MG63 (cell line): ENCODE measurements at regions not wholly inside any gene's neighbourhood (a gene's known extent, or its start where the extent isn't known, plus 50 kb on each side); places are given as distances from the start of the nearest gene placed in this dataset.
A peak's percentile ranks its signal among the peaks of the same experiment; 100 is the strongest.
"Not testable (repeated sequence)": the region's sequence is repeated elsewhere in the genome, so short reads cannot be mapped to it uniquely, and the experiment has no call there.

Experiments
- DNase-seq: peaks from one replicate; pipeline ENCODE4 v3.0.0-alpha.2; 2020
- H3K27me3 ChIP-seq: fragments of 250-450 bp; sonication (Bioruptor Pico); 2 replicates; pipeline ENCODE4 v1.5.1; 2020; ENCODE audit warnings: mild to moderate bottlenecking, moderate library complexity
- H3K36me3 ChIP-seq: fragments of 250-450 bp; sonication (Bioruptor Pico); 2 replicates; pipeline ENCODE4 v1.5.1; 2020; ENCODE audit warnings: mild to moderate bottlenecking, moderate library complexity
- H3K4me3 ChIP-seq: fragments of 250-450 bp; sonication (Bioruptor Pico); 2 replicates; pipeline ENCODE4 v1.5.1; 2020; ENCODE audit warnings: mild to moderate bottlenecking, moderate library complexity
- H3K9me3 ChIP-seq: fragments of 250-450 bp; sonication (Bioruptor Pico); 2 replicates; pipeline ENCODE4 v1.5.1; 2020; ENCODE audit warnings: mild to moderate bottlenecking, moderate library complexity

GRCh38 chr4:27075603-27076002, 215.0 kb downstream of the STIM2 start:
- H3K9me3 ChIP-seq, H3K27me3 ChIP-seq, H3K36me3 ChIP-seq, DNase-seq, H3K4me3 ChIP-seq: not testable (repeated sequence)

DNA sequence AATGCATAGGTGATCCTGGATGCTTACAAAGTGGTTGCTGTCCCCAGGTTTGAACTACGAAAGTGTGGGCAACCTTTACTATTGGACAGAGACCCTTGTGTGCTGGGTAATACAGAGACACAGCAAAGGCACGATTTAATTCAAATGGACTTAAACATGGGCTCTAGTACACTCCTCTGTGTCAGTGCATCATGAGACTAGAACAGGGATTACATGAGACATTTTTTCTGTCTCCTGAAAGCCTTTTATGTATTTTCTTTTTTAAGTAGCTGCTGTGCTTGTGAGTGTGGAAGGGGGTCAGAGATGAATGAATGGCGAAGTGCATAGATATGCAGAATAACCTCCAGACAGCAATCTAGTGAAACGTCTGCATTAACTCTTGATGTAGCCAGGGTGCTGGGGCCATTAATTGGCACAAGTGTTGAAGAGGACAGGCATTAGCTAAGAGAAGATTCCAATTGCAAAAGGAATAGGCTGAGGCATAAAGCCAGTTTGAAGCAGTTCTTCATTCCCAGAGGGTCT, 218.4 kb downstream of the STIM2 start:
- H3K4me3 ChIP-seq, result no peak overlapping the region
- H3K27me3 ChIP-seq, result no peaks in the 10 kb centered on the region
- H3K9me3 ChIP-seq, result no peaks in the 10 kb centered on the region
- H3K36me3 ChIP-seq, result no peaks in the 10 kb centered on the region
- no peak for DNase-seq

DNA sequence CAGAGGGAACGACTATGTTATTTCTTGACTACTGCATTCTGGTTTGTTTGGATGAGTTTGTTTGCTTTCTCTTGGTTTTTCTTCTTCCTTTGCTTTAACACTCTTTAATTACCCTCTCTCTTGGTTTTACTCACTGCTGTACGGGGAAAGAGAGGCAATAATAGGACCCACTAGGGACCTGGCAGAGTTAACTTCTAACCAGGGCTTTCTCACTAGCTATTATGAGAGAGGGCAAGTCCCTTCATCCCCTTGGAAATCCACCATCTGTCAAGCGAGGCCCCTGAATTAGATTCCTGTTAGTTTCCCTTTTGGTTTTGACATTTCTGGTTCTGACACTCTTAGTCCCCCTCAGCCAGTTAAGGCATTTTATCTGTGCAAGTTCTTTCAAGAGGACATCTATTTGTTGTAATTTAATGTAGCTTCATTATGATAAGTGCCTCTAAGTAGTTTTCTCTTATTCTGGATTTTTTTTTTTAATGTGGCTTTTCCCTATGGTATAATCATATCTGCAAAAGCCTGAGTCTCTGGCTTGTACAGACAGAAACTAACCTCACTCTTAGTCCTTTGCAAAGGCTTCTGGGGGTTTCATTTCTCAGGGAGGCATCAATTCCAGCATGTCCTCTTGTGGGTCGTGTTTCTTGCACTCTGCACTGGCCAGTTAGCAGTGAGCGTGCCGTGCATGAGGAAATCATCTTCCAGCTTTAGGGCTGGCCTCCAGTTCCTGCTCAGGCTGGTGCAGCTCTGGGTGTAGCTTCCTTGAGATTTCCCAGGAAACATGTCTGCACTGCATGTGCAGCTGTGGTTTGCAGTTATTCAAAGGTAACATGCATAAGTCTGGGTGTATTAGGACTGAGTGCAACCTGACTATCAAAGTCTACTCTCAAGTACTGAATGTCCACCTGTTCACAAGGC, 221.3 kb downstream of the STIM2 start:
- H3K36me3 ChIP-seq, result no peaks in the 10 kb centered on the region
- H3K9me3 ChIP-seq, result no peaks in the 10 kb centered on the region
- H3K4me3 ChIP-seq, result no peak overlapping the region
- no peaks in the 10 kb centered on the region for H3K27me3 ChIP-seq
- no peak for DNase-seq

- Histone ChIP-seq H3K27me3 (no peaks in the 10 kb centered on the region), H3K4me3 (no peak overlapping the region), H3K36me3 (no peaks in the 10 kb centered on the region), H3K9me3 (no peaks in the 10 kb centered on the region)
- no peak for DNase-seq
These were observed 222.1 kb downstream of the STIM2 start for GRCh38 chr4:27082776-27083175.

- peak; percentile 8 for DNase-seq
- no peaks in the 10 kb centered on the region for H3K27me3 ChIP-seq
- H3K4me3 ChIP-seq, result no peak overlapping the region
- no peaks in the 10 kb centered on the region for H3K9me3 ChIP-seq
- no peaks in the 10 kb centered on the region for H3K36me3 ChIP-seq
These were observed 224.2 kb downstream of the STIM2 start for GRCh38 chr4:27084685-27085361.

DNA sequence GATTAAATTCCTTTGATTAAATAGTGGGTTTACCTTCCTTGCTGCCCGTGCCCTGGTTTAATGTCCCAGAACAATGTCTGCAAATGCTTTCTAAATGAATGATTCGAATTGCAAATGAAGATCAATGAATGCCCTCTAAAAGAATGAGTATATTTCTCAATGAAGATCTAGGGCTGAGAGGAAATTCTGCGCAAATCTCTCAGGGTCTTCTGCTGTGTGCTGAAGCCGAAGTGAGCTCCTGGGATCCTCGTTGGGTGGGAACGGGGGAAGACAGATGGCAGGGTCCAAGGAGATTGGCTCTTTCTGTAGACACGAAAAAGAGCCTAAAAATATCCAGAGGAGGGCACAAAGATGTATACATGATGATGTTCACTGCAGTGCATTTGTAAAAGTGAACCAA, 224.8 kb downstream of the STIM2 start:
- Histone ChIP-seq H3K36me3 (no peaks in the 10 kb centered on the region), H3K4me3 (no peak overlapping the region), H3K9me3 (no peaks in the 10 kb centered on the region), H3K27me3 (no peaks in the 10 kb centered on the region)
- DNase-seq, result no peak

GRCh38 chr4:27087306-27088045, 226.8 kb downstream of the STIM2 start:
- Histone ChIP-seq H3K27me3 (no peaks in the 10 kb centered on the region), H3K36me3 (no peaks in the 10 kb centered on the region), H3K9me3 (no peaks in the 10 kb centered on the region), H3K4me3 (no peak overlapping the region)
- no peak for DNase-seq

- Histone ChIP-seq H3K27me3 (no peaks in the 10 kb centered on the region), H3K9me3 (no peaks in the 10 kb centered on the region), H3K4me3 (no peak overlapping the region), H3K36me3 (no peaks in the 10 kb centered on the region)
- DNase-seq, result no peak
These were observed 227.8 kb downstream of the STIM2 start for GRCh38 chr4:27088491-27088890.

DNA sequence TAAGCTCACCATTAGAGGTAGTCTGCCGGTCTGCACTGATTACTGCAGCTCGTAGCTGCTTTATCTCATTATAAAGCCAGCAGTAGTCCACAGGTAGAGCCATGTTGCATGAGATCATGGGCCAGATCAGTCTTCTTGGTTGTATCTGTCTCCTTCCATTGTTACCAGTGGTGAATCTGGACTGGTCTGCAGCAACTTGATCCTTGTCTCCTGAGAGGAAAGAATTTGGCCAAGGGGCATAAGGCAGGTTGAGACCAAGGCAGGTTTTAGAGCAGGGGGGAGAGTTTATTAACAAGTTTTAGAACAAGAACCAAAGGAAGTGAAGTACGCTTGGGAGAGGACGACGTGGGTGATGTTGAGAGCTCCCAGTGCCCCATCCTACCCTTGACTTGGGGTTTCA, 228.5 kb downstream of the STIM2 start:
- DNase-seq, result no peak
- no peaks in the 10 kb centered on the region for H3K36me3 ChIP-seq
- H3K4me3 ChIP-seq, result no peak overlapping the region
- no peaks in the 10 kb centered on the region for H3K9me3 ChIP-seq
- no peaks in the 10 kb centered on the region for H3K27me3 ChIP-seq

DNA sequence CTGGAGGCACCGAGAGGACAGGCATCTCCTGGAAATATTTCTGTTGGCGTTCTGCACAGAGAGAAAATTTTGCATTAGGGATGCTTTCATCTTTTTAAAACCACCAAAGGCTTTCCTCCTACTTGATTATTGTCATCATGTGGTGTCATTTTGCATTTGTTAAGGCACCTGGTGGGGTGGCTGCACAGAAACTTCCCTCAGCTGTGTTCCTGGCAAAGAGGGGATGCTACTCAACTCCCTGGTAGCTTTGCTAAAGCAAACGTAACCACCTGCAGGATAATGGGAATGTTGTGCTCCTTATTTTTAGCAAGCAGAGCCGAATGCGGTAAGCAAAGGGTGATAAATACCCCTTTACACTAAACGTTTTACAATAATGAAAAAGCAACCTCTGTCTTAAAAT, 229.8 kb downstream of the STIM2 start:
- H3K36me3 ChIP-seq, result no peaks in the 10 kb centered on the region
- H3K4me3 ChIP-seq, result no peak overlapping the region
- no peaks in the 10 kb centered on the region for H3K9me3 ChIP-seq
- DNase-seq, result no peak
- H3K27me3 ChIP-seq, result no peaks in the 10 kb centered on the region

DNA sequence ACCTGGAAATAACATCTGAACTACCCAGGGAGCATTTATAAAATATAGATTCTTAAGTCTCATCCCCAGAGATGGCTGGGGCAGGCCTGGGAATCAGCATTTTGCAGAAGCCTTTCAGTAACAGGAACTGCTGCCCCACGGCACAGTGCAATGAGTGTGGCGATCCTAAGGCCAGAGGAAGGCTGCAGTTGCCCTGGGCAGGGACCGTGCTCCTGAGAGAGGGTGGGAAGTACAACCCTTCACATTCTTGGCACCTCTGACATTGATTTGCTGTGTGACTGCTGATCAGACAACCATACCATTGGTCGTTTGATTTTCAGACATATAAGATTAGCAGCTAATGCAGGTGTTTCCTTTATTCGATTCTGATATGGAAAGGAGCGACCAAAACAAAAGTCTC, 233.6 kb downstream of the STIM2 start:
- no peak for DNase-seq
- no peak overlapping the region for H3K4me3 ChIP-seq
- H3K27me3 ChIP-seq, result no peaks in the 10 kb centered on the region
- H3K9me3 ChIP-seq, result no peaks in the 10 kb centered on the region
- no peaks in the 10 kb centered on the region for H3K36me3 ChIP-seq

- no peak overlapping the region for H3K4me3 ChIP-seq
- DNase-seq, result no peak
- no peaks in the 10 kb centered on the region for H3K36me3 ChIP-seq
- no peaks in the 10 kb centered on the region for H3K9me3 ChIP-seq
- no peaks in the 10 kb centered on the region for H3K27me3 ChIP-seq
These were observed 234.1 kb downstream of the STIM2 start for GRCh38 chr4:27094783-27095182.

DNA sequence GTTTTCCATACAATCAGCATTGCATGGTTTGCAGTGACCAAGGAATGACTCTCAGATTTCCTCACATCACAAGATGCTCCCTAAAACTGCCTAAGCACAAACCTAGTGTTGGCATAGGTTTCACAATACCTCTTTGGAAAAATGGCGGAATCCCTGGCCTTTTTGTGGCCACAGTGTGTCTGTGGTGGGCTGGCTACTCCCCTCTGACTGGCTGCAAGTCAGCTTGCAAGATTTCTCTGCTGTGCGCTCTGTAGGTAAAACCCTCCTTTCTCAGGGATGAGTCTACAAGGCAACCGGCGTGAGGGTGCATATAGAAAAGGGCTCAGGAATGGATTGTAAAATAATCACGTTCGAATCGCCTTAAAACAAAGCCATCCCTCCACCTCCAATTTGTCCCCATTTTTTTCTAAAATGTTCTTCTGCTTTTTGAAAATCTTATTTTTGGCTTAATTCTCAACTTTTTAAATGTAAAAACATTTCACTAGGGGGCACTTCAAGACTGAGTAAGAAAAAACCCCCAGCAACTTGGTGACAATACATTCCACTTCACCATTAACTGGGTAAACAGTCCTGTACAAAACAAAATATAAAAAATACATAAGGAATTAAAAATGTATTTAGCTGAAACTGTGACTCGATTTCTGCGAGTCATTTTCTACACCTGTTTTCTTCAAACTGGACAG, 235.6 kb downstream of the STIM2 start:
- Histone ChIP-seq H3K27me3 (no peaks in the 10 kb centered on the region), H3K36me3 (no peaks in the 10 kb centered on the region), H3K4me3 (no peak overlapping the region), H3K9me3 (no peaks in the 10 kb centered on the region)
- no peak for DNase-seq

DNA sequence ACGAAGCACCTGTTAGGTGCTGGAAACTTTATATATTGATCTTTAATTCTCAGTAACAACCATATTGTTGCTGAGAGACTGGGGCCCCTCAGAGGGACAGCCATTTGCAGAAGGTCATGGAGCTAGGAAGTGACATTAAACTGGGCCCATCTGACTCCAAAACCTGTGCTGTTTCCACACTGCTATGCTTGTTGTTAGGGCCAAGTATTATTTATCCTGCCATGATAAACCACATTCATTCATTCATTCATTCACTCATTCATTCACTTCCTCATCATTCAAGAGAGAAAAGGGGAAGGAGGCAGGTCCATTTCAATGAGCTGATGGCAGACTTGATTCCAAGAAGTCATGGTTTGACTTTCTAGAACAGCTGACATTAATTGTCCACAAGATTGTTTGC, 237.4 kb downstream of the STIM2 start:
- H3K27me3 ChIP-seq, result no peaks in the 10 kb centered on the region
- no peaks in the 10 kb centered on the region for H3K9me3 ChIP-seq
- H3K36me3 ChIP-seq, result no peaks in the 10 kb centered on the region
- no peak overlapping the region for H3K4me3 ChIP-seq
- no peak for DNase-seq

- no peak overlapping the region for H3K4me3 ChIP-seq
- no peak for DNase-seq
- no peaks in the 10 kb centered on the region for H3K9me3 ChIP-seq
- no peaks in the 10 kb centered on the region for H3K27me3 ChIP-seq
- no peaks in the 10 kb centered on the region for H3K36me3 ChIP-seq
These were observed 240.1 kb downstream of the STIM2 start for GRCh38 chr4:27100713-27101112.

- Histone ChIP-seq H3K36me3 (no peaks in the 10 kb centered on the region), H3K4me3 (no peak overlapping the region), H3K27me3 (no peaks in the 10 kb centered on the region), H3K9me3 (no peaks in the 10 kb centered on the region)
- no peak for DNase-seq
These were observed 240.5 kb downstream of the STIM2 start for GRCh38 chr4:27101126-27101525.

GRCh38 chr4:27101561-27101960, 240.9 kb downstream of the STIM2 start:
- H3K27me3 ChIP-seq, result no peaks in the 10 kb centered on the region
- H3K9me3 ChIP-seq, result no peaks in the 10 kb centered on the region
- H3K36me3 ChIP-seq, result no peaks in the 10 kb centered on the region
- DNase-seq, result no peak
- no peak overlapping the region for H3K4me3 ChIP-seq
